Embryonic facial prominence (tissue), 1 donor: ENCODE measurements at regions not wholly inside any gene's neighbourhood (a gene's known extent, or its start where the extent isn't known, plus 50 kb on each side); places are given as distances from the start of the nearest gene placed in this dataset.
"Not testable (repeated sequence)": the region's sequence is repeated elsewhere in the genome, so short reads cannot be mapped to it uniquely, and the experiment has no call there.

Experiments
- DNase-seq: peaks from one replicate; pipeline ENCODE4 v3.0.0-alpha.2; 2016; ENCODE audit errors: extremely low spot score

DNA sequence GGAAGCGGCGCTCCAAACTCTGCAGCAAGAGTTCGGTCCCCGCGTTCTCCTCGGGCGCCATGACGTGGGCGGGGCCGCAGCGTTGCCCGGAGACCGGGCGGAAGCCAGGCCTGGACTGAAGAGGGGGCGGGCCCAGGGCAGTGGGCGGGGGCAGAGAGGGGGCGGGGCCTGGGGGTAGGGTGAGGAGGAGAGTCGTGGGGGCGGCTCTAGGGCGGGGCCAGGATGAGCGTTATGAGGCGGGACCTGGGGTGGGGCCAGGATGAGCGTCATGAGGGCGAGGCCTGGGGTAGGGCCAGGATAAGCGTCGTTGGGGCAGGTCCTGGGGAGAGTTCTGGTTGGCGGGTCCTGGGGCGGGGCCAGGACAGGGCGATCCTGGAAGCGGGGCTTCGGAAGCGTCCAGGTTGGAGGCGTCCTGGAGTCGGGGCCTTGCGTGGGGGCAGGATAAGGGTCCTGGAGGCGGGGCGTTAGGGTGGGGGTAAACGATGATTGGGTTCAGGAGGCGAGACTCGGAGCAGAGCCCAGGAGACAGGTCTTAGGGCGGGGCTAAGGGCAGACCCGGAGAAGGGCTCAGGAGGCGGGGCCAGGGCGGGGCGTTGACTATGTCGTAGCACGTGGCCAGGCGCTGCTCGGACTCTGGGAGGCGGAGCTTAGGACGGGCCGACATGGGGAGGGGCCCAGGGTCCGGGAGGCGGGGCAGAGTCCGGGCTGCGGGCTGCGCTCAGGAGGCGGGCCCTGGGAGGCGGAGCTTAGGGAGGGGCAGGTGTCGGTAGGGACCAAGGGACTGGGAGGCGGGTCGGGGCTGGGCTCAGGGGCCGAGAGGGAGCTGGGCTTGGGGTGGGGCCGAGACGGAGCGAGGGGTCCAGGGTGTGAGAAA lies 131.1 kb upstream of the ALDH3B2 start:
- peak; percentile 88 for DNase-seq

DNA sequence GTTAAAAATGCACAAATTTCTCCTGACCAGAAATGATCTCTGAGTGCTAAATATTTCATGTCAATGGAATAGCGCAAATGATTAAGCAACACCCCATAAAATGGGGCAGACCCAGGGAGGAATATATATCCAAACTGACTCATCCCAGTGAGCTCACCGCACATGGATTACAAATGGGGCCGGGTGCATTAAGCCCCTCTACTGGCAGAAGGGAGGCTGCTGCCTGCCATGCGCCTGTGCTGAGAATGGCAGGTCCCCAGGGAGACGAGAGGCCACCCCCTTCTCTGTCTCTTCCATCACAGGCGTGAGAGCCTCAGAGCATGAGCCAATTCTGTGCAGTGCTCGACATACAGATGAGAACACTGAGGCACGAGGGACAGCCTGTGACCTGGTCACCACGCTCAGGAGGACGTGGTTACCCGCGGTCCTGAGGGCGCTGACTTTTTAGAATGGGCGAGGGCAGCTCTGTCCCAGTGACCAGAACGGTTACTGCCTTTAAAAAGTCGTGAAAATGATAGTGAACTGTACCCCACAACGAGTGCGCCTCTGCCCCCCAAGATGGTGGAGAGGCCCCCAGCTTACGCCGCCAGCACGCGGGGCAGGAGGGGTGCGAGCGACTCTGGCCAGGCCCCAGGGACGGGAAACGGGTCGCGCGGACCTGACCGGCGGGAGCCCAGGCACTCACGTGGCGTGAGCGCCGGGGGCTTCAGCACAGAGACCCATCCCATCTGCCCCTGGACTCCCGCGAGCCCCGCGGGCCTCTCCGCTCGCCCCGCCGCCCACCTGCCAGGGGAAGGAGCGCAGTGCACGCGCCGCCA lies 130.2 kb upstream of the ALDH3B2 start:
- not testable (repeated sequence) for DNase-seq

DNA sequence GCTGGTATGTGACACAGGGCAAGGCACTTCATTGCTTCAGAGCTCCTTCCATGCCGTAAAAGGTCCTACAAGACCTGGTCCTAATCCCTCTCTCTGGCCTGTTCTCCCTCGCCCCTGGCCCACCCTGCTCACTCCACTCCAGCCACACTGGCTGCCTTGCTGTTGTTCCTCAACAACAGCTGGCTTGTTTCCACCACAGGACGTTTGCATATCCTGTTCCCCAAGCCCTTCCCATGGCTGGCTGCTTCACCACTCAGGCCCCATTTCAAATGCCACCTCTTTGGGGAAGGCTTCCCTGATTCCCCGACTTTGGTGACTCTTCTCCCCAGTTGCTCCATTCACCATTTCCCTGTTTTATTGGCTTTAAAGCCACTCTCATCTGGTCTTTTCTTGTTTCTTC lies 129.1 kb upstream of the ALDH3B2 start:
- DNase-seq = not testable (repeated sequence)

DNA sequence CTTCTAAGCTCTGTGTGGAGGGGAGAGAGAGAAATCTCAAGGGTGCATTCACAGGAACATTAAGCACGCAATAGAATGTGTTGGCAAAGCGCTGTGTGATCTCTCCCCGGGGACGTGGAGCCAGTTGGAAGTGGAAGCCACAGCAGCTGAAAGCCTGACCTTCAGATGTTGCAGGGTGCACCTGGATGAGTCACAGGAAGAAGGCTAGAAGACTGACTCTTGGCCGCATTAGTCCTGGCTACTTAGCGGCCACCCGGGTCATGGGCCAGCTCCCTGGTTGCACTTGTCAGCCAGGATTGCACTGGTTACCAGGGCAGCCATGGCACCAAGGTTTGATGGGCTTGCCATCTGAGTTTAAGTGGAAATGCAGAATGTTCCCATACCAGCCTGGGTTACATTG lies 128.6 kb upstream of the ALDH3B2 start:
- not testable (repeated sequence) for DNase-seq

DNA sequence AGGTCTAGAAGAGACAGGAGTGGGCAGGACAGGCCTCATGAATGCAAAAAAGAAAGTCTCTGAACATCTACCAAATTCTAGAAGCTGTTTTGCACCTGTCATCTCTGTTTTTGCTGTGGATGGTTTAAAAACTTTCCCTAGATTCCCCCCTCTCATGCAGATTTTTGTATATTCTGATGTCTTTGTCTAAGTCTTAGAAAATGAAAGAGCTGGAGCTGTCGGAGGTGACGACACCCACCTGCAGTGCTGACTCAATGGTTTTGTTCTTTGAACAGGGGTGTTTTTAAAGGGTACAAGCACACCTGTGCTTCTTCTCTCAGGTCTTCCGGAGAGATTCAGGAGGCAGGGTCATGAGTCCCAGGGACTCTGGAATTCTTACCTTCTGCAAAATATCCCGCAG lies 128.2 kb upstream of the ALDH3B2 start:
- DNase-seq = not testable (repeated sequence)

DNA sequence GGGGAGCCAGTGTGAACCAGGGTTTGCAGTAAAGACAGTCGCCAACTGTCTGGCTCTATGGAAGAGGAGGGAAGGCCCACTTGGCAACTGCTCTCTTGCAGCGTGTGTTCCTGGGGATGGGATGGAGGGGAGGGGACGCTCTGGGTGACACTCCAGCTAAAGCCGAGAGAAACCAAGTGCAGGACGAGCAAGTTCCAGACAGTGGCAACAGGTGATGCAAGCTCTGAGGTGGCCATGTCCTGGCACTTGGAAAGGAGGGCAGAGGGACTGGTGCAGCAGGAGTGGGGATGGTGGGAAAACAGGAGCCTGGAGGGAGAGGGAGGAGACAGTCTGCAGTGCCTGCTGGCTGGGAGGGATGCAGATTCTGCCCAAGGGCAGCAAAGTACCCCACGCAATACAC lies 127.0 kb upstream of the ALDH3B2 start:
- not testable (repeated sequence) for DNase-seq

DNA sequence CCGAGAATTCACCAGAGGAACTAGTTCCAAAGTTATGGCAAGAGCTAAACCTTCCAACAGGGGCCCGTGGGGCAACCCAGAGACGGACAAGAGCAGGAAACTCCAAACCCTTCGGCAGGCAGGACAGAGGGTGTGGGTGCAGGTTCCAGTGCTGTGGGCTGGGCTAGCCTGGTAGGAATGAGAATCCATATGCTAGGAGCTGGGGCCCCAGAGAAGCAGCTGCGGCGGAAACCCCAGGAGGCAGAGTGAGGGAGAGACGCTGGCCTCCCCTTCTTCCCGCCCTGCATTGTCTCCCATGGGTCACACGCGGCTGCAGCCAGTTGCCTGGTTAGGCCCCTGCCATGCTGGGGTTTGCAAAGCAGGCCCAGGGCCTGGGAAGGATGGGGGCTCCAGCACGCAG lies 126.2 kb upstream of the ALDH3B2 start:
- not testable (repeated sequence) for DNase-seq

DNA sequence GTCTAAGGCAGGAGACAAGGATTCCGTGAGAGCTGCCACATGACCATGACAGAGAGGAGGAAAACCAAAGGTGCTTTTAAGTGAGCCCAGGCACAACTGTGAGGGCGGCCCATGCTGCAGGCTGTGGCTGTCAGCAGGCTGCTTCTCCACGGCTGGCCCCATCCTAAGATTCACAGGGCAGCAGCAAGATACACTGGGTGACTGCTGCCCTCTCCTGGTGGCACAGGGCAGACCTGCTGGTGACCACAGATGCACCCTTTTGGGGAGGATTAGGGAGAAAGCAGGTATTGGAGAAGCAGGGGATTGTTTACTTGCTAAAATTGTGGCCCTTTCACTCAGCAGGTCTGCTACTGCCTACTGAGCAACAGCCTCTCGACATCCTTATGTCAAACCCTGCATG lies 125.4 kb upstream of the ALDH3B2 start:
- not testable (repeated sequence) for DNase-seq

DNA sequence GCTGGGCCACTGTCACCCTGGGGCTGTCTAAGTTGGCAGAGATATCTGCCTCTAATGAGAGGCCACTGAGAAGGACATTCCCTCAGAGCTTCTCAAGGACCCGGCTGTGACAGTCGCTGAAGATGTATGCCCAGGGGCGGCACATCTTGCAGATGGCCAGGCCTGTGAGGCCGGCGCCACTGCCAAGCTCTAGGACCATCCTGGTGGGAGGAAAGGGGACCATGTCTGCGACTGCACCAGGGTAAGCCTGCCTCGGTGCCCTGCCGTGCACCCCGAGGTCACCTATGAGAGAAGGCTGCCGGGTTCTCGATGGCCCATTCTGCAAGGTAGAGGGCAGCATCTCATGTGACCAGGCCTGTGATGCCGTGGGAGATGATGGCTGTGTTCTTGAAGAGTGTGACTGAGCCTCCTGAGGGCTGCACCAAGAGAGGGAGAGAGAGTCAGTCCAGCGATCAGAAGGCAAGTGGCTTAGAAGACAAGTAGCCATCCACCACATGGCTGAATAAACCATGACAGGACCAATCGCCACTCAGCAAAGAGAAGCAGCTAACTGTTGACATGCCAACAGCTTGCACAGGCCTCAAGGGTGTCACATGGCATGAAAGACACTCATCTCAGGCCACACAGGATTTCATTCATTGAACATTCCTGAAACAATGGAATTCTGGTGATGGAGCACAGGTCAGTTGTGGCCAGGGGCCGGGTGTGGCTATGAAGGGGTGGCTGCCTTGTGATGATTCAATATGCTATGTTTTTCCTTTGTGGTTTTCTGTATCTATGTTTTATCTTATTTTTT lies 123.5 kb upstream of the ALDH3B2 start:
- DNase-seq = not testable (repeated sequence)

DNA sequence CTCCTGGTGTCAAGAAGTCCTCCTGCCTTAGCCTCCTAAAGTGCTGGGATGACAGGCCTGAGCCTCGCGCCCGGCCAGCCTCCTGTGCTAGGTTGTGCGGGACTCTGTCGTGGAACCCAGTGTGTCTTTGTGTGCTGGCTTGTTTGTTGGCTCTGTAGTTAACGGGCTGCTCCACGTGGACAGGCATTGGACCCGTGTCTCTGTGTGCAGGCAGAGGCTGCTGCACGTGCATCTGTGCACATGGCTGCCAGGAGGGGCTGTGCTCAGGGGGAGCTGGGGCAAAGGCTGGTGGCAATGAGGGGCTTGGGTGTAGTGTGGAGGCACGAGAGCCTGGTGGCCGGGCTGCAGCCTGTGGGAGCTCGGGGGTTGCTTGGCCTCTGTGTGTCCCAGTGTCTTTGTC lies 121.3 kb upstream of the ALDH3B2 start:
- no peak for DNase-seq

DNA sequence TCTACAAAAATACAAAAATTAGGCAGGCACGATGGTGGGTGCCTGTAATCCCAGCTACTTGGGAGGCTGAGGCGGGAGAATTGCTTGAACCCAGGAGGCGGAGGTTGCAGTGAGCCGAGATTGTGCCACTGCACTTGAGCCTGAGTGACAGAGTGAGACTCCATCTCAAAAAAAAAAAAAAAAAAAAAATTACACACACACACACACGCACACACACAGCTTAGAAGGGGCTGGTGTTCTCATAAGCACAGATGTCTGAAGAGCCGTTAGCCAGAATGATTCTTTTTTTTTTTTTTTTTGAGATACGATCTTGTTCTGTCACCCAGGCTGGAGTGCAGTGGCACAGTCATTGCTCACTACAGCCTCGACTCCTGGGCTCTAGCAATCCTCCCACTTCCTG lies 119.3 kb upstream of the ALDH3B2 start:
- DNase-seq = not testable (repeated sequence)

DNA sequence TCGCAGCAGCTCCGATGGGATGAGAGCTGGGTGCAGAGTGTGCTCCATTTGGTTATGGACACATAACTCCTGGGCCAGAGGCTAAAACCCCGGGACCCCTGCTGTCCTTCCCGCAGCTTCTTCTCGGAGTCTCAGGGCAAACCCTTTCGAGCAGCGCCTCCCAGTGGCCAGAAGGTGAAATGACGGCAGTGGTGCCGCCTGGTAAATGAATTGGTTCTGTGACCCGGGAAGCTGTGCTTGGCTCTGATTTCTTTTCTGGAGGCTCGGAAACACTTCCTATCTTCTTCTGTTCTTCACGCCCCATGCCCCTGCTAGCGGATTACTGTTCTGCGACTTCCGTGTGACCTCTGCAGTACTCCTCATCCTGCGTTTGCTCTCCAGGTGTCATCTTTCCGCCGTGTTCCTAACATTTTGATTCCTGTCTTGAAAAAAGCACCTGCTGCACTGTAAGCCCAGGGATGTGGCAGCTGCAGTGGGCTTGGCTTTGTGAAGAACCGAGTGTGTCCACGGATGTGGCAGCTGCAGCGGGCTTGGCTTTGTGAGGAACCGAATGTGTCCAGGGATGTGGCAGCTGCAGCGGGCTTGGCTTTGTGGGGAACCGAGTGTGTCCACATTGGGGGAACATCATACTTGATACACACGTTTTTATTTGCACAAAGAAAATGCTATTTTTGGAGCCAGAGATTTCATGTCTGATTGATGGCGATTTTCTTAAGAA lies 118.0 kb upstream of the ALDH3B2 start:
- not testable (repeated sequence) for DNase-seq

DNA sequence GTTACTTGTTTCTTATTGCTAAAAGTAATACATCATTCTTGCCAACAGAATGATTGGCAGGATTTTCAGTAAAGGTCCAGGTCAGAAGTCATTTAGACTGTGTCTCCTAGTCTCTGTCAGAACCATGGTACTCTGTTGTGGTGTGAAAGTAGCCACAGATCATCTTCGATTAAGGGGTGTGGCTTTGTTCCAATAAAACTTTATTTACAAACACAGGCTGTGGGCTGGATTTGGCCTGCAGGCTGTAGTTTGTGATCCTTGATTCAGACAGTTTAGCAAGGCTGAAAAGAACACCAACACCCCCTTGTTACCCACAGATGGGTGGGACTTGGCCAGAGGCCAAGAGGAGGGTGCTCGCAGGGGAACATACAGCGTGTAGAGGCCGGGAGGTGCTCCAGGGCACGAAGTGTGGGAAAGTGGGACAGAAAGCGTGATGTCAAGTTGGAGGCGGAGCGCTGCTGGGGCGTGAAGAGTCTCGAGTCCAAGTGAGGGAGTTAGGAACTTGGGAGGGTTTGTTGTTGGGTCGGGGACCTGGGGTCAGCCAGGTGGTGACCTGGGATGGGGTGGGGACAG lies 117.3 kb upstream of the ALDH3B2 start:
- not testable (repeated sequence) for DNase-seq

DNA sequence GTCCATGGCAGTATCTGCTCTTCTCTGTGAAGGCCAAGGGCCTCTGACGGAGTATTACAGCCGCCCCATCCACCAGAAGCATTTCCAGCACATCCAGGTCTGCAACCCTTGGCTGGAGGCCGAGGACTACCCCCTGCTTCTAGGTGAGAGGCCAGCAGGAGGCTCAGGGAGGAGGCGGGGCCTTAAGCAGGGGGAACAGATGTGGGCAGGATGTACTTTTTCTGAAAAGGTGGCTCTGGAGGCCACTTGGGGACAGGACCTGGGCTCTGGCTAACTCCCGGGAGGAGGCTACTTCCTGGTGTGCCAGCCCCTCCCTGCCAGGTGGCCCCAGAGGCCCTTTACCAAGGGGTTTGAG lies 113.9 kb upstream of the ALDH3B2 start:
- not testable (repeated sequence) for DNase-seq

DNA sequence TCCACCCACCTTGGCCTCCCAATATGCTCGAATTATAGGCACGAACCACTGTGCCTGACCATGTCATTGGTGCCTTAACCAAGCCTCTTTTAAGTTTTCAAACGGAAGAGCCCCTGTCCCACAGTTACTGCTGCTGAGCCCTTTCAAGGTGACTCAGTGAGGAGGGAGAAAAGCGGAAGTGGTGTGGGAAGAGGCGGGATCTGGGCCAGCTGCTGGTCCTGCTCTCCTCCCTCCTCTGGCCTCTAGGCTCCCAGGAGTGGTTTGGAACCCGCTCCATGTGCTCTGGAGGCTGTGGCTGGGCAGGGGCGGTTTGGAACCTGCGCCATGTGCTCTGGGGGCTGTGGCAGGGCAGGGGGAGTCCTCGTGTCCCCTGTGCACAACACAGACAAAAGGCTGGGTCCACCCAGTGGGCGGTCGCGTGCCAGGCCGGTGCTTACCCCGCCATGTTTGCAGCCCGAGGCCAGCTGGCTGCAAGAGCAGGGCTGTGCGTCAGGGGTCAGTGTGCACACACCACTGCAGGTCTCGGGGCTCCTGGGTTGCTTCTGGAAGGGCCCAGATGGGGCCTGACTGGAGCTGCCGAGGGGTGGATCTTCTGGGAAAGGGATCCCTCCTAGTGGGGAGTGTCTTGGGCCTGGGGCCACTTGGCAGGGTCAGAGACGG lies 113.4 kb upstream of the ALDH3B2 start:
- DNase-seq = not testable (repeated sequence)

DNA sequence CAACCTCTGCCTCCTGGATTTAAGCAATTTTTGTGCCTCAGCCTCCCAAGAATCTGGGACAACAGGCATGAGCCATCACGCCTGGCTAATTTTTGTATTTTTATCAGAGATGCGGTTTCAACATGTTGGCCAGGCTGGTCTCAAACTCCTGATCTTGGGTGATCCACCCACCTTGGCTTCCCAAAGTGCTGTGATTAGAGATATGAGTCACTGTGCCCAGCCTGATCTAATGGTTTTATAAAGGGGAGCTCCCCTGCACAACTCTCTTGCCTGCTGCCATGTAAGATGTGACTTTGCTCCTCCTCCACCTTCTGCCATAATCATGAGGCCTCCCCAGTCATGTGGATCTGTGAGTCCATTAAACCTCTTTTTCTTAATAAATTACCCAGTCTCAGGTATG lies 107.5 kb upstream of the ALDH3B2 start:
- not testable (repeated sequence) for DNase-seq

DNA sequence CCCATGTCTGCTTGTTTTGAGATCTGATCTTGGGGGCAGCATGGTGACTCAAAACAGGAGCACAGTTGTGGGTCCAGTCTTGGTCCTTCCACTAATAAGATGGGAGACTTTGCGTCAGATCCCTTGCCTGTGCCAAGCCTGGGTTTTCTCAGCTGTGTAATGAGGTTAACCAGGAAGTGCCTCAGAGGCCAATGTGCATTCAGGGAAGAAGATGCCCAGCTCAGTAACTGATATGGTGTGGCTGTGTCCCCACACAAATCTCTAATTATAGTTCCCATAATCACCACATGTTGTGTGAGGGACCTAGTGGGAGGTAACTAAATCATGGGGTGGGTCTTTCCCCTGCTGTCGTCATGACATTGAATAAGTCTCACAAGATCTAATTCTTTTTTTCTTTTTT lies 107.1 kb upstream of the ALDH3B2 start:
- DNase-seq = not testable (repeated sequence)

DNA sequence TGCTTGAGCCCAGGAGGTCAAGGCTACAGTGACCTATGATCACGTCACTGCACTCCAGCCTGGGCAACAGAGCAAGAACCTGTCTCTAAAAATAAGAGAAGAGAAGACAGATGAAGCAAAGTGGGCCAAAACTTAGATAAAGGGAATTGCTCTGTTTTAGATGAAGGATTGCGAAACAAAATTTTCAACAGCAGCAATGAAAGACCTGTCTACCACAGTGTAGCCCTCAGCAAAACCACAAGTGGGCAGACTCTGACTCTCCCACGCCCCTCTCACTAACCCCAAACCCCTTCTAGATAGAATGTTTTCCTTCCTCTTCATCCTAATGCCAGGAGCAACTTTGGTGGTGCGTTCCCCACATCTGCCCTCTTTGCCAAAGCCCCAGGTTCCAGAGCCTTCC lies 105.6 kb upstream of the ALDH3B2 start:
- DNase-seq = no peak

DNA sequence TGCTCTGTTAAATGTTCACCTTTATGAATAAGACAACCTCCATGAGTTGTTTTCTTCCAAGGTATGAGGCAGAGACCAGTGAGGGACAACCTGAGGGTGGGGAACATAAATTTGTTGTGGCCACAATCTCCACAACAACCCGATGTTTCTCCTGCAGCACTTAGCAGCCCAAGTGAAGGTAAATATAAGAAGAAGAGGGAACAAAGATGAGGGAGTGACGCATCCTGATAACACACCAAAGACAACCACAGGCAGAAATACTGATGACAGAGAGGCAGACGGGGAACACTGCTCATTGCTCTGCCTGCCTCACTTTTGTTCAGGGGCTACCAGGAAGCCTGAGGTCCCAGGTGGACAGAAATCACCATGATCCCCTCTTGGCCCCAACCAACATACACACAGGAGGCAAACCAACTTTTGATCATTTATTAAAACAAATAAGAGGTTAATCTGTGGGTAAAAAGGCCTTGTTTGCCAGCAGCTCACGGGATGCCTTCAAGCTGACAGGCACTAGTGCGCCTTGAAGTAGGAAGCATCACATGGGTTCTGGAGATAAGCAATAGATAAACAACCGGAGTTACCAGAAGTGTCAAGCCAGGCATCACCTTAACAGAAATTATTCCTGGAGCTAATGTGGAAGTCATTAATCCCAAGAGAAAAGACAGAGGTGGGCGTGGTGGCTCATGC lies 104.9 kb upstream of the ALDH3B2 start:
- DNase-seq = not testable (repeated sequence)
